ENCODE measurements at regions not wholly inside any gene's neighbourhood (a gene's known extent, or its start where the extent isn't known, plus 50 kb on each side); places are given as distances from the start of the nearest gene placed in this dataset.

DNA sequence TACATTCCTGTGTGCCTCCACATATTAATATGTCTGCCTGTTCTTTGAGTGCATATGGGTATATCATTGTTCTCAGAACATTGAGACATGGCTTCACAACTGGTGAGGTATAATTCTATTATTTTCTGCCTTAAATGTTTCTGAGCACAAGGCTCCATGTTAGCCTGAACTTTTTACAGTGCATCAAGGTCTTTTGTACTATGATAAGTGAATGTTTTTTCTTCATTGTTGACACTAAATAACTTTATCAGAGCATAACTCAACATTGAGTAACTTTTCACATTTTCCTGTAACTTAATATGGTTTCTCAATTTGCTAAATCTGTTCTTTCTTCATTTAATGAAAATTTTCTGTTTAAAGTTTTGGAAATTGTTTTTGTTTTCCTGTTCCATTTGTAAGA lies 262.9 kb downstream of the HNMT start:
- no peak for TF ChIP-seq CTCF (conservative IDR thresholded peaks at IDR 0.05)
- no peak for TF ChIP-seq EZH2 (IDR thresholded peaks at IDR 0.05; ENCODE audit: low read depth)
